ENCODE measurements at regions not wholly inside any gene's neighbourhood (a gene's known extent, or its start where the extent isn't known, plus 50 kb on each side); places are given as distances from the start of the nearest gene placed in this dataset.

DNA sequence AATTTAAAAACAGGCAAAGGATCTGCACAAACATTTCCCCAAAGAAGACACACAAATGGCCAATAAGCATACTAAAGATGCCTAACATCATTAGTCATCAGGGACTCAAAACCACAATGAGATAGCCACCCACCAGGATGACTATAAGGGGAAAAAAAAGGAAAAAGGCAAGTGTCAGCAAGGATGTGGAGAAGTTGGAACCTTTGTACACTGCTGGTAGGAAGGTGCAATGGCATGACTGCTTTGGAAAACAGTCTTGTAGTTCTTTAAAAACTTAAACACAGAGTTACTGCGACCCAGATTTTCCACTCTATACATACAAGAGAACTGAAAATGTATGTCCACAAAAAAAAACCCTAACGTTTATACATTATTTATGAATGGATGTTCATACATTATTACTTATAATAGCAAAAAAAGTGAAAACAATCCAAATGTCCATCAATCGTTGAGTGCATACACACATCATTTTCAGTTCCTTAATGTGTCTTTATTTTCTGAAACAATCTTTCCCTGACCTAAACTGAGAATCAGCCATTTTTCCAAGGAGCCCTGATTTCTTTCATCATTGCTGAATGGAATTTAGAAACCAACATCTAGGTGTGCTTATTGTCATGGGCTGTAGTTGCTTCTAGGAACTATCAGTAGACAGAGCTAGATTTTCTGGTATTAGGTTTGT is 64.7 kb upstream of the TLK1 start:
- peak; percentile 39 for DNase-seq (ENCODE audit: low spot score)

DNA sequence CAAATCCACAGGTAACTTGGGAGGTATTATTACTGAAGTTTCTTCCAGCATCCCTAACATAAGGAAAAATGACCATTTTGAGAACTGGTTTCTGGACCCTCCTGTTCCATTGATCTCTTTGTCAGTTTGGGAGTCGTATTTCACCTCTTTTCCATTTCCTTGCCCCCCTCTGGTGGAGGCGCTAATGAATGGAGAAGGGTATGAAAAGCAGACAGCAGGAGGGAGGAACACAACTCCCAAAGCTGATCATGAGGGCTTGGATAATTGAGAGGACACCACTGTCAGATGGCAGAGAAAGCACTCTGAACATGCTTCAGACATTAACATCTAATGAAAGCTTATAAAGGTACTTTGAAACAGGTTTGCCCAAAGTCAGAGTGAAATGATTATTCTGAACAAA is 56.6 kb upstream of the TLK1 start:
- no peak for DNase-seq (ENCODE audit: low spot score)

GRCh38 chr2:171216631-171217030 is 55.9 kb upstream of the TLK1 start:
- DNase-seq (ENCODE audit: low spot score), result no peak

GRCh38 chr2:171214093-171214492 is 53.4 kb upstream of the TLK1 start:
- DNase-seq (ENCODE audit: low spot score), result no peak

DNA sequence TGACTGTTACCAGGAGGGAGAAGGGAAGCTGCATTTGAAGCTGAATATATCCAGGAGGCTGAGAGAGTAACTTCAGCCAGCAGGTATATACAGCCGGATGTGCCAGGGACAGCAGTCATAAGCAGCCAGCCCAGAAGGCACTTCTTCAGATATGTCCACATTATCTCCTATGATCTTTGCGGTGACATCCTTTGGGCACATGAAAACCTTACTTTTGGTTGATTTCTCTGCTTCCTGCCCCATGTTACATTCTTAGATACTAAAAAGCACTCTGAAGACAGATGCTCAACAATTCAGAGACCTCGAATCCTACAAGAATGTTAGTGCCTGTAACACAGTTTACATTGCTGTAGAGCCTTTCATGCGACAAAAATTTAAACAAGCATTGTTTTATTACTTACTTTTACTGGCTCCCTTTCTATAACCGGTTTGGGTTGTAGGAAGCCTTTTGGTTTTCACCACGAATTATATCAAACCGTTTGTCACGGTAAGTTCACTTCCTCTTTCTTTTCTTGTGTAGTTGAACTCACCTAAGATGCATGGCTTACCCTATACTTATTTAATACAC is 50.3 kb upstream of the TLK1 start:
- DNase-seq (ENCODE audit: low spot score), result no peak

Measured in kidney capillary endothelial cell (primary cell).